OCI-LY3 (cell line): ENCODE measurements at regions not wholly inside any gene's neighbourhood (a gene's known extent, or its start where the extent isn't known, plus 50 kb on each side); places are given as distances from the start of the nearest gene placed in this dataset.
"Not testable (repeated sequence)": the region's sequence is repeated elsewhere in the genome, so short reads cannot be mapped to it uniquely, and the experiment has no call there.

Experiments used
- H2AFZ ChIP-seq: fragments of 200-600, 300-600 bp; shearing (Covaris generic); 2 replicates; pipeline ENCODE4 v1.6.0; 2014; ENCODE audit warnings: antibody characterized with exemption, low read depth, low read length
- H3K27ac ChIP-seq: fragments of 200-600, 300-600 bp; sonication (generic); 2 replicates; pipeline ENCODE4 v1.5.1; 2014; ENCODE audit warnings: mild to moderate bottlenecking, low read length, moderate library complexity, mixed read lengths
- H3K27me3 ChIP-seq: fragments of 200-600, 300-600 bp; sonication (generic); 2 replicates; pipeline ENCODE4 v1.6.1; 2014; ENCODE audit warnings: low read depth, low read length, mixed read lengths
- H3K36me3 ChIP-seq: fragments of 200-600, 300-600 bp; sonication (generic); replicated peaks from 2 replicates; pipeline ENCODE3; 2014; ENCODE audit warnings: low read depth, low read length, mixed read lengths
- H3K4me1 ChIP-seq: fragments of 300-600, 200-600 bp; sonication (generic); 2 replicates; pipeline ENCODE4 v1.6.1; 2014; ENCODE audit warnings: low read length, mixed read lengths
- H3K4me2 ChIP-seq: fragments of 200-600, 300-600 bp; sonication (generic); 2 replicates; pipeline ENCODE4 v1.6.1; 2014; ENCODE audit warnings: low read length, mixed read lengths
- H3K4me3 ChIP-seq: fragments of 300-600, 200-600 bp; sonication (generic); 2 replicates; pipeline ENCODE4 v1.5.1; 2014; ENCODE audit warnings: antibody characterized with exemption, mild to moderate bottlenecking, low read length, moderate library complexity
- H3K79me2 ChIP-seq: fragments of 300-600, 200-600 bp; shearing (Covaris generic); 2 replicates; pipeline ENCODE4 v1.6.1; 2014; ENCODE audit warnings: mild to moderate bottlenecking, low read length, mixed read lengths
- H3K9ac ChIP-seq: fragments of 300-600, 200-600 bp; shearing (Covaris generic); 2 replicates; pipeline ENCODE4 v1.6.0; 2014; ENCODE audit warnings: mild to moderate bottlenecking, low read length, moderate library complexity
- H3K9me3 ChIP-seq: fragments of 200-600, 300-600 bp; shearing (Covaris generic); 2 replicates; pipeline ENCODE4 v1.6.1; 2014; ENCODE audit warnings: low read length, mixed read lengths; ENCODE audit not compliant: insufficient read depth
- H4K20me1 ChIP-seq: fragments of 200-600, 300-600 bp; sonication (generic); 2 replicates; pipeline ENCODE4 v1.6.1; 2016; ENCODE audit warnings: low read length, mixed read lengths; ENCODE audit not compliant: insufficient read depth
- CTCF ChIP-seq: fragments of 200-600, 300-600 bp; sonication (generic); IDR thresholded peaks from 2 replicates; pipeline ENCODE4 v1.5.1; 2014; ENCODE audit warnings: antibody characterized with exemption, low read length, low read depth
- EZH2phosphoT487 ChIP-seq: fragments of 200-600 bp; shearing (Covaris generic); IDR thresholded peaks from 2 replicates; pipeline ENCODE4 v1.6.1; 2018; ENCODE audit warnings: antibody characterized with exemption, mixed run types, low read depth

DNA sequence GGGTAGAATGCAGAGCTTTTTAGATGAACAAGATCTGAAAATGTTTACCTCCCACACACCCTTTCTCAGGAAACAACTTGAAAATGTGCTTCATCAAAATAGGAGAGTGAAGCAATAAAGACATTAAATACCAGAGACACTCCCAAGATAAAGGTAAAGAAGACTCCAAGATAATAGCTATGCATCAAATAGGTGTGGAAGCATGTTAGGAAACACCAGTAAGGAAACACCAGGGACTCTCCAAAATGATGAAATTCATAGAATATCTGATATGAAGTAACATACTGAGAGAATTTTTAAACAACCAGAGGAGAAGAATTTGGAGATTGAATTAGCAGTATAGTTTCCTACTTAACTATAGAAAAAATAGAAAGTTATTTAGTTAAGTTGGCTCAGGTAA is 57.0 kb downstream of the OR10A6 start:
- Histone ChIP-seq H3K4me1 (no peaks in the 10 kb centered on the region), H4K20me1 (no peaks in the 10 kb centered on the region), H3K79me2 (no peaks in the 10 kb centered on the region), H3K36me3 (no peaks in the 10 kb centered on the region), H3K4me3 (no peak overlapping the region), H2AFZ (no peak overlapping the region), H3K9me3 (no peaks in the 10 kb centered on the region; the same call in 1 of the 2 replicates), H3K27me3 (no peaks in the 10 kb centered on the region), H3K9ac (no peak overlapping the region), H3K4me2 (no peak overlapping the region), H3K27ac (no peak overlapping the region)
- TF ChIP-seq CTCF = no peak
- TF ChIP-seq EZH2phosphoT487 = no peak

DNA sequence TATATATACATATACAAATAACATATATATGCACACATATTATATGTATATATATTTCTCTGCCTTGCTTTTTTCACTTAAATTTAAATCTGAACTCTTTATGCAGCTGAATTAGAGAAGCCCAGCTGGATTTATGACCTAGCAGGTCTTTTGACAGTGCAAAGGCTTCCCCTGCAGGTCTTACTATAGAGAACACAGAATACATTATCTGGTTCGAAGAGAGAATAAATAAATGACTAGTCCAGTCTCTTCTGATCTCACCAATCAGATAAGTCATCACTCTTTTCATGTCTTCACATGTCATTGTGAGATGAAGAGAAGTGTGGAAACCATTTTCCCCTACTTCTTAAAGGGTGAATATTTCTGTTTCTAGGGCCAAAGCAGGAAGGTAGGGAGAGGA is 58.2 kb downstream of the OR10A6 start:
- H4K20me1 ChIP-seq = no peaks in the 10 kb centered on the region
- no peak overlapping the region for H3K27ac ChIP-seq
- no peak for TF ChIP-seq EZH2phosphoT487

GRCh38 chr11:7871056-7871455 is 60.0 kb downstream of the OR10A6 start:
- H3K27me3 ChIP-seq = no peaks in the 10 kb centered on the region
- H3K27ac ChIP-seq = no peak overlapping the region
- H4K20me1 ChIP-seq = no peaks in the 10 kb centered on the region

More for the DNA sequence above, 58.2 kb downstream of the OR10A6 start:
- Histone ChIP-seq H3K36me3 (no peaks in the 10 kb centered on the region), H3K79me2 (no peaks in the 10 kb centered on the region), H2AFZ (no peak overlapping the region), H3K4me3 (no peak overlapping the region), H3K27me3 (no peaks in the 10 kb centered on the region), H3K4me1 (no peaks in the 10 kb centered on the region), H3K9me3 (no peaks in the 10 kb centered on the region; the same call in 1 of the 2 replicates), H3K4me2 (no peak overlapping the region), H3K9ac (no peak overlapping the region)

DNA sequence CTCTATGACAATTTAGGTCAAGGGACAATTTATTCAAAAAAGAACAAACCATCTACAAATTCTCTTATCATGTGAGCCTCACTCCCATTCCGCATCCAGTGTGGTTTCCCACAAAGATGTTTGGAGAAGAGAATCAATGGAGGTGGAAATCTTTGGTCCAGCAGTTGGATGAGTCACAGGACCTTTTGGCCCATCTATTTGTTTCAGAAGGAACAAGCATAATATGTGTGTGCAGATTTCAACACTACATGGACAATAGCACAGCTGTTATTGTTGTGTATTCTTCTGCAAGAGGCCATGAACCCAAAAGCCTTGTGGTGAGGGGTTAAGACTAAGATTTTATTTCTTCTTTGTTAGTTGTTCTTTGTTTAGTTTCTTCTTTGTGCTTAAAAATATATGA is 61.6 kb downstream of the OR10A6 start:
- Histone ChIP-seq H3K36me3 (no peaks in the 10 kb centered on the region), H3K79me2 (no peaks in the 10 kb centered on the region), H3K27me3 (no peaks in the 10 kb centered on the region), H3K9ac (no peak overlapping the region), H3K4me2 (no peak overlapping the region), H3K4me1 (no peaks in the 10 kb centered on the region), H4K20me1 (no peaks in the 10 kb centered on the region), H3K4me3 (no peak overlapping the region), H3K9me3 (no peaks in the 10 kb centered on the region; the same call in 1 of the 2 replicates), H2AFZ (no peak overlapping the region), H3K27ac (no peak overlapping the region)
- no peak for TF ChIP-seq EZH2phosphoT487
- TF ChIP-seq CTCF = no peak

More at GRCh38 chr11:7871056-7871455, 60.0 kb downstream of the OR10A6 start:
- H3K4me2 ChIP-seq = no peak overlapping the region
- H3K79me2 ChIP-seq = no peaks in the 10 kb centered on the region
- H3K9me3 ChIP-seq = no peaks in the 10 kb centered on the region; the same call in 1 of the 2 replicates
- no peak for TF ChIP-seq CTCF
- TF ChIP-seq EZH2phosphoT487 = no peak
- H3K36me3 ChIP-seq = no peaks in the 10 kb centered on the region
- H3K9ac ChIP-seq = no peak overlapping the region
- H3K4me1 ChIP-seq = no peaks in the 10 kb centered on the region
- H2AFZ ChIP-seq = no peak overlapping the region
- H3K4me3 ChIP-seq = no peak overlapping the region

DNA sequence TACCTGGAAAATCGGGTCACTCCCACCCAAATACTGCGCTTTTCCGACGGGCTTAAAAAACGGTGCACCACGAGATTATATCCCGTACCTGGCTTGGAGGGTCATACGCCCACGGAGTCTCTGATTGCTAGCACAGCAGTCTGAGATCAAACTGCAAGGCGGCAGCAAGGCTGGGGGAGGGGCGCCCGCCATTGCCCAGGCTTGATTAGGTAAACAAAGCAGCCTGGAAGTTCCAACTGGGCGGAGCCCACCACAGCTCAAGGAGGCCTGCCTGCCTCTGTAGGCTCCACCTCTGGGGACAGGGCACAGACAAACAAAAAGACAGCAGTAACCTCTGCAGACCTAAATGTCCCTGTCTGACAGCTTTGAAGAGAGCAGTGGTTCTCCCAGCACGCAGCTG is 64.5 kb upstream of the OR5P2 start:
- H3K27me3 ChIP-seq, H3K4me1 ChIP-seq, H3K27ac ChIP-seq, H3K9me3 ChIP-seq, H3K4me3 ChIP-seq, H3K9ac ChIP-seq, H3K79me2 ChIP-seq, H3K36me3 ChIP-seq, H2AFZ ChIP-seq, H4K20me1 ChIP-seq, H3K4me2 ChIP-seq: not testable (repeated sequence)

GRCh38 chr11:7860844-7861243 is 64.1 kb upstream of the OR5P2 start:
- not testable (repeated sequence) for H3K79me2 ChIP-seq, H3K4me3 ChIP-seq, H2AFZ ChIP-seq, H3K4me2 ChIP-seq, H3K4me1 ChIP-seq, H4K20me1 ChIP-seq, H3K27me3 ChIP-seq, H3K9me3 ChIP-seq, H3K9ac ChIP-seq, H3K36me3 ChIP-seq, H3K27ac ChIP-seq
